PFSK-1 (cell line): ENCODE measurements at regions not wholly inside any gene's neighbourhood (a gene's known extent, or its start where the extent isn't known, plus 50 kb on each side); places are given as distances from the start of the nearest gene placed in this dataset.

Source experiments
- FOXP2 ChIP-seq: optimal IDR thresholded peaks from 2 replicates; pipeline ENCODE3; 2011; ENCODE audit warnings: borderline replicate concordance, control low read depth, inconsistent platforms; ENCODE audit not compliant: insufficient read depth; ENCODE audit errors: extremely low read length, extremely low read depth
- POLR2AphosphoS5 ChIP-seq: IDR thresholded peaks from 2 replicates; pipeline ENCODE4 v1.6.1; 2012; ENCODE audit warnings: low read depth, mild to moderate bottlenecking, control low read depth, low read length, moderate library complexity
- REST ChIP-seq, 2 experiments: IDR thresholded peaks; 2 replicates each; pipeline versions ENCODE4 v1.6.1 to v1.8.0; 2011 to 2012; ENCODE audit warnings: low read depth in 2 of 2, low read length in 2 of 2, control low read depth in 1 of 2, inconsistent platforms in 1 of 2, mild to moderate bottlenecking in 1 of 2, moderate library complexity in 1 of 2; ENCODE audit not compliant: insufficient read depth in 1 of 2
- SIN3A ChIP-seq: IDR thresholded peaks from 2 replicates; pipeline ENCODE4 v1.6.1; 2012; ENCODE audit warnings: mild to moderate bottlenecking, low read length, moderate library complexity, borderline replicate concordance; ENCODE audit not compliant: insufficient read depth
- TAF1 ChIP-seq: IDR thresholded peaks from 2 replicates; pipeline ENCODE4 v1.6.1; 2012; ENCODE audit warnings: low read length, control low read depth, borderline replicate concordance; ENCODE audit not compliant: insufficient read depth

DNA sequence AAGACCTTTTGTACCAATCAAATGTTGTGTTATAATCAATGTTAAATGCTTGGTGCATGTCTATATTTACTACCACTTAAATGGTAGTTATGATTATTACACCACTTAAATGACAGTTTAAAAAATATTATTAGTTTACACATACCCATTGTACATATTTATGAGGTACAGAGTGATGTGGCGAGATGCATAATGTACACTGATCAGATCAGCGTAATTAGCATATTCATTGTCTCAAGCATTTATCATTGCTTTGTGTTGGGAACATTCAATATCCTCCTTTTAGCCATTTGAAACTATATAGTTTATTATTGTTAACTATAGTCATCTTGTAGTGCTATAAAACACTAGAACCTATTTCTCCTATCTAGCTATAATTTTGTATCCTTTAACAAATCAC, 434.4 kb upstream of the ACTBL2 start:
- TF ChIP-seq POLR2AphosphoS5 (no peak), SIN3A (no peak), TAF1 (no peak), REST (IDR thresholded peaks at IDR 0.05; ENCODE audit: insufficient read depth in 1 of 2, low read depth in 2 of 2, low read length in 2 of 2) (no peak), FOXP2 (no peak)
